RKO (cell line): ENCODE measurements at regions not wholly inside any gene's neighbourhood (a gene's known extent, or its start where the extent isn't known, plus 50 kb on each side); places are given as distances from the start of the nearest gene placed in this dataset.
"Not testable (repeated sequence)": the region's sequence is repeated elsewhere in the genome, so short reads cannot be mapped to it uniquely, and the experiment has no call there.

Source experiments
- DNase-seq: peaks from one replicate; pipeline ENCODE4 v3.0.0-alpha.2; 2016; ENCODE audit warnings: low spot score

GRCh38 chr5:72692651-72693442 is 123.6 kb upstream of the TNPO1 start:
- DNase-seq, result no peak

DNA sequence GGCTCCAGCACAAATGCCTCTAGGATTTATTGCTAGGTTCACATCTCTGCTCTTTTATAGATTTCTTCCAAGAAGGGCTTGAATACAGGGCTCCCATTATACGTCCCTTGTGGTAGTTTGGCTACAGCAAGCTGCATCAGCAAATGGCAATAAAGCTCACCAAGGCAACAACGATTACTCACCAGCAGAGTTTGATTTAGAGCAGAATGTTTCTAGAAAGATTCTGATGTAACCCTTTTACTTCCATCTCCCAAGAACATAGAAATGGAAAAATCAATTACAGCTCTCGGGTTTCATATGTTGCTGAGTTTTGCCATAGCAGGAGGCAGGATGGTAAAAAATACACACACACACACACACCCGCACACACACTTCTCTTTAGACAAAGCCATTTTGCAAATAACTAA is 124.2 kb upstream of the TNPO1 start:
- DNase-seq, result no peak

DNA sequence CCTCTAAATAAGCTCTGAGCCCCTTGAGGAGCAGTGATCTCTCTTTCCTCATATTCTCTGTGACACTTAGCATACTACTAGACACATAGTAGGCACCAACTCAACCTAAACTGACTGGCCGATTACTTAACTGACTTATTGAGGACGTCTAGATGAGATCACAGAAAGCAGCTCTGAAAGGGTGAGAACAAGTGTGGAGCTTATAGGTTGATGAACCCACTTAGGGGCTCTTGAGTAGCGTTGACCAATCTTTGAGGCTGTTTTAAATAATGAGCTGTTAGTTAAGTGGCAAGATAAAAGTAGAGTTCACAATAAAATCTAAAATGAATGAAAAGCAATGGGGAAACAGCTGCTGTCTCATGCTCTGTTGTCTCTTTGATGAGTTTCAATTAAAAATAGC is 124.7 kb upstream of the TNPO1 start:
- no peak for DNase-seq

GRCh38 chr5:72688916-72689315 is 127.5 kb upstream of the TNPO1 start:
- no peak for DNase-seq

DNA sequence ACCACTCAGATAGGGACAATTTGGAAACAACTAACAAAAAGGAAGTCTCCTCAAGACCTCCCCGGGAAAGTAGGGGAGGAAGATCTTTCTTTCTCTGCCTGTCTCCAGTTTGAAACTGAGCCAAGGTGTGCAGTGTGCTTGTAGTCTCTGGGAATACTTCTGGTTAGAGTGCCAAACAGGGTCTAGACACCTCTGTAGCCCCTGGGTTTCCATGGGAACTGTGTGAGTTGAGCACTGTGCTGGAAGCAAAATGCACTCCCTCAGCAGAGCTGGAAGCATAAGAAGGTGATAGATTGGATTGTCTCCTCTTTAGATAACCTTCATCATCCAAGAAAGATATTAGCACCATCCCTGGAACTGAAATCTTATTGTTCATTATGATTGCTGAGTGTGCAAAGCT is 129.2 kb upstream of the TNPO1 start:
- no peak for DNase-seq

- no peak for DNase-seq
These were observed 133.9 kb upstream of the TNPO1 start for GRCh38 chr5:72682561-72682960.

DNA sequence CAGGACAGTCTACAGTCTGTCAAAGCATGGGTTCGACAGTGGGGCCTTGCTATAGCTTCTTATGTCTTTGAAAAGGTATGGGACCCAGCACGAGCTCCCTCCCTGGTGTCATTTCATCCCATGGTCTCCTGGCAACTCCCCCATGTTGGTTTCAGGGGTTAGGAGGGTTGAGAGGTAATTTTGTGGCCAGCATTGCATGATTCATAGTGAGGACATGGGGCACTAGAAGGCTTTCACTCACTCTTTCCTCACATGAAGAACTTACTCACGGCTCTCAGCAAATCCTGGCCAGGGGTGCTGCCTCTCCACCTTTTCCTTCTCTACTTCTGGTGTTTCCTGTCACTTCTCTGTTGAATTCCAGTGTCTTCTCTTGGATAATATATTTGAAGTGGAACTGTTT is 134.7 kb upstream of the TNPO1 start:
- DNase-seq, result no peak

DNA sequence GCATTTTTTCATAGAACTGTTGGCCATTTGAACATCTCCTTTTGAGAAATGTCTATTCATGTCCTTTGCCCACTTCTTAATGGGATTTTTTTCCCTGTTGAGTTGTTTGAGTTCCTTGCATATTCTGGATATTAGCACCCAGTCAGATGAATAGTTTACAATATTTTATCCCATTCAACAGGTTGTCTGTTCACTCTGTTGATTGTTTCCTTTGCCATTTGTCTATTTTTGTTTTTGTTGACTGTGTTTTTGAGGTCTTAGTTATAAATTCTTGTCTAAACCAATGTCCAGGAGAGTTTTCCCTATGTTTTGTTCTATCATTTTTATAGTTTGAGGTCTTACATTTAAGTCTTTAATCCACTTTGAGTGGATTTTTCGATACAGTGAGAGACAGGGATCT is 139.0 kb upstream of the TNPO1 start:
- DNase-seq, result no peak

GRCh38 chr5:72676831-72677230 is 139.6 kb upstream of the TNPO1 start:
- not testable (repeated sequence) for DNase-seq

- DNase-seq, result no peak
These were observed 142.8 kb upstream of the TNPO1 start for GRCh38 chr5:72673623-72674022.

DNA sequence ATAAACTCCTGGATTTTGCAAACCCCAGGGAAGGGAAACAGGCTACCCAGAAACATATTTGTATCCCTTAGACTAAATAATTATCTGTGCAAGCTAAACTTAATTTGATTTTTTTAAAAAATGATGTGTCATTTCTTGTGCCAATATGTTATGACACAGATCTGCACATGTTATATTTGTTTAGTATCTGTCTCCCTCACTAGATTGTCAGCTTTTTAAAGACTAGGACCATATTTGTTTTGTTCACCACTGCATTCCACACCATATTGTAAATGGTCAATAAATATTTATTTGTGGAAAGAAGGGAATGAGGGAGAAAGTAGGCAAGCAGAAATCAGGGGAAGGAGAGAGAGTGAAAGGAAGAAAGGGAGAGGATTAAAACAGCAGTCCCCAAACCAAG is 143.3 kb upstream of the TNPO1 start:
- no peak for DNase-seq

- DNase-seq, result no peak
These were observed 148.8 kb upstream of the TNPO1 start for GRCh38 chr5:72667708-72668107.

DNA sequence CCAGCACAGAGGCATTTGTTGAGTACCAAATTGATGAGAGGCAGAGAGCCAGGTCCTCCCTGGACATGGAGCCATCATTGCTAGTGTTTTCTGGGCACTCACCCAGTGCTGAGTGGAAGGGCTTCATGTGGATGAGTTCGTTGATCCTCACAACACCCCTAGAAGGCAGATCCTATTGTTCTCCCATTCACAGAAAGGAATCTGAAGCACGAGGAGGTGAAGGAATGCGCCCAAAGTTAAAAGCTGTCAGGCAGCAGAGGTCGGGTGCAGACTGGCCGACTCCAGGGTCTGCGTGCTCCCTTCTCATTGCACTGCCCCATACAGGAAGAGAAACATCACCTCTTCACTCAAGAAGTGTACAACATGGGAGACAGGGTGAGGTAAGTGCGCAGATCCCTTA is 153.5 kb upstream of the TNPO1 start:
- no peak for DNase-seq

GRCh38 chr5:72662305-72662704 is 154.2 kb upstream of the TNPO1 start:
- DNase-seq, result no peak

DNA sequence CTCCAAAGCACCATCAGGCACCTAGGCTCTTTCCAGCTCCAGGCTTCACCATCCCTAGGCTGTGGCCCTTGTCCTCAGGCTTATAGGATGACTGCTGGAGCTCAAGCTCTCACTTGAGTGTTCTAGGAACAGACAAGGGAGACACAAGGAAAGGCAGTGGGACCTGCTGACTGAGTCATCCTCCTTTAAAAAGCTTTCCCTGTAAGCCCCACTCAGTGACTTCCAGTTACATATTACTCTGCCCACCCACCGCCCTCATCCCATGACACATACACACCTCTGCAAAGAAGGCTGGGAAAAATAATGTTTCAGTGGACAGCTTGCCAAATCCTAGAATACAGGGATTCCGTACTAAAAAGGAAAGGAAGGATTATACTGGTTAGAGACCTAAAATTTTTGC is 154.2 kb upstream of the ZNF366 start:
- DNase-seq, result peak; percentile 41

- DNase-seq, result no peak
These were observed 152.5 kb upstream of the ZNF366 start for GRCh38 chr5:72659726-72660125.

GRCh38 chr5:72658761-72659540 is 151.7 kb upstream of the ZNF366 start:
- no peak for DNase-seq

DNA sequence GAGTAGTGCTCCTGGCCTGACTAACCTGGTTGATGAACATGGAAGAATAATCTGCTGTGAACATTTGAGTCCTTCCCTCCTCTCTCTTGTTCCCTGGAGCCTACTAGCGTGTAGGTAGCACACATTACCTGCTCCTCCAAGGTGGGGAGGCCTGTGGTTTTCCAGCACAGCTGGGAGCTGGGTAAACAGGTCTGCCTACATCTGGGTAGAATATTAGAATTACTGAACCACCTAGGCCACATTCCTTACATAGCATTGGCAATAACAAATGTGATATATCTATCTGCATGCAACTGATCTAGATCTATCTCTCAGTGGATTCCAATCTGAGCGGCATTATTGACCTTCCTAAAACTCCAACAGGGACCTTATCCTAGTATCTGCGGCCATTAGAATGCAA is 151.0 kb upstream of the ZNF366 start:
- no peak for DNase-seq

- no peak for DNase-seq
These were observed 149.7 kb upstream of the ZNF366 start for GRCh38 chr5:72656756-72657513.

- no peak for DNase-seq
These were observed 149.1 kb upstream of the ZNF366 start for GRCh38 chr5:72656331-72656730.

GRCh38 chr5:72654231-72654630 is 147.0 kb upstream of the ZNF366 start:
- DNase-seq, result no peak

- no peak for DNase-seq
These were observed 146.4 kb upstream of the ZNF366 start for GRCh38 chr5:72653586-72653985.

DNA sequence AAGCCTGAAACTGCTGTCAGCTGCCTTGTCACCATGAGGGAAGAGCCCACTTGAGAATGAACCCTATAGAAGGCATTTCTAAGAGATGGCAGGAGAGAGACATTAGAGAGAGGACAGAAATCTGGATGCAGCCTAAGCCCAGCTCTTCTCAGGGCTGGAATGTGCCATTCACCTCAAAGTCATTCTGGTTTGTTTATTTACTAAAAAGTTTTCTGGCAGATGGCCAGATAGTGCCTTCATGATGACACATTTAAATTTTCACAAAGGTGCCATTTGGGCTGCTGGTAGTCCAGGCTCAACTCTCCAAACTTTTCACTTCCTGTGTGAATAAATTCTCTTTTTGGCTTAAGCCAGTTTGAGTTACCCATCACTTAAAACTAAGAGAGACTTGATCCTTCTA is 144.6 kb upstream of the ZNF366 start:
- no peak for DNase-seq
